ENCODE measurements at regions not wholly inside any gene's neighbourhood (a gene's known extent, or its start where the extent isn't known, plus 50 kb on each side); places are given as distances from the start of the nearest gene placed in this dataset.
"Not testable (repeated sequence)": the region's sequence is repeated elsewhere in the genome, so short reads cannot be mapped to it uniquely, and the experiment has no call there.

GRCh38 chr3:110666495-110666894 lies 405.1 kb upstream of the NECTIN3 start:
- DNase-seq (ENCODE audit: low read depth in 2 of 2) = no peak

- peak in 1 of 2 donors; percentile 12 for DNase-seq (ENCODE audit: low read depth in 2 of 2)
Measured at GRCh38 chr3:110667216-110667615, 404.4 kb upstream of the NECTIN3 start.

- DNase-seq (ENCODE audit: low read depth in 2 of 2) = no peak
Measured at GRCh38 chr3:110670407-110670806, 401.2 kb upstream of the NECTIN3 start.

GRCh38 chr3:110677506-110677905 lies 394.1 kb upstream of the NECTIN3 start:
- no peak for DNase-seq (ENCODE audit: low read depth in 2 of 2)

- no peak for DNase-seq (ENCODE audit: low read depth in 2 of 2)
Measured at GRCh38 chr3:110679285-110679684, 392.3 kb upstream of the NECTIN3 start.

- no peak for DNase-seq (ENCODE audit: low read depth in 2 of 2)
Measured at GRCh38 chr3:110680450-110680849, 391.2 kb upstream of the NECTIN3 start.

GRCh38 chr3:110684466-110684865 lies 387.1 kb upstream of the NECTIN3 start:
- DNase-seq (ENCODE audit: low read depth in 2 of 2) = peak; percentile 29 to 72

- DNase-seq (ENCODE audit: low read depth in 2 of 2) = no peak
Measured at GRCh38 chr3:110685630-110686029, 386.0 kb upstream of the NECTIN3 start.

GRCh38 chr3:110686701-110687100 lies 384.9 kb upstream of the NECTIN3 start:
- peak in 1 of 2 donors; percentile 44 for DNase-seq (ENCODE audit: low read depth in 2 of 2)

- peak in 1 of 2 donors; percentile 16 for DNase-seq (ENCODE audit: low read depth in 2 of 2)
Measured at GRCh38 chr3:110687138-110687537, 384.5 kb upstream of the NECTIN3 start.

GRCh38 chr3:110697961-110698360 lies 373.7 kb upstream of the NECTIN3 start:
- peak; percentile 69 to 73 for DNase-seq (ENCODE audit: low read depth in 2 of 2)

GRCh38 chr3:110704332-110704731 lies 367.3 kb upstream of the NECTIN3 start:
- DNase-seq (ENCODE audit: low read depth in 2 of 2) = not testable (repeated sequence)

- no peak for DNase-seq (ENCODE audit: low read depth in 2 of 2)
Measured at GRCh38 chr3:110708156-110708555, 363.5 kb upstream of the NECTIN3 start.

GRCh38 chr3:110710156-110710555 lies 361.5 kb upstream of the NECTIN3 start:
- no peak for DNase-seq (ENCODE audit: low read depth in 2 of 2)

GRCh38 chr3:110710603-110711002 lies 361.0 kb upstream of the NECTIN3 start:
- no peak for DNase-seq (ENCODE audit: low read depth in 2 of 2)

- DNase-seq (ENCODE audit: low read depth in 2 of 2) = no peak
Measured at GRCh38 chr3:110711130-110711832, 360.3 kb upstream of the NECTIN3 start.

GRCh38 chr3:110711851-110712516 lies 359.6 kb upstream of the NECTIN3 start:
- no peak for DNase-seq (ENCODE audit: low read depth in 2 of 2)

GRCh38 chr3:110727056-110727455 lies 344.6 kb upstream of the NECTIN3 start:
- DNase-seq (ENCODE audit: low read depth in 2 of 2) = no peak

- DNase-seq (ENCODE audit: low read depth in 2 of 2) = no peak
Measured at GRCh38 chr3:110731148-110731547, 340.5 kb upstream of the NECTIN3 start.

- no peak for DNase-seq (ENCODE audit: low read depth in 2 of 2)
Measured at GRCh38 chr3:110732420-110732819, 339.2 kb upstream of the NECTIN3 start.

GRCh38 chr3:110733045-110733444 lies 338.6 kb upstream of the NECTIN3 start:
- DNase-seq (ENCODE audit: low read depth in 2 of 2) = no peak

GRCh38 chr3:110734524-110734923 lies 337.1 kb upstream of the NECTIN3 start:
- no peak for DNase-seq (ENCODE audit: low read depth in 2 of 2)

- DNase-seq (ENCODE audit: low read depth in 2 of 2) = no peak
Measured at GRCh38 chr3:110736332-110736731, 335.3 kb upstream of the NECTIN3 start.
